Cardiac fibroblast (primary cell): ENCODE measurements at regions not wholly inside any gene's neighbourhood (a gene's known extent, or its start where the extent isn't known, plus 50 kb on each side); places are given as distances from the start of the nearest gene placed in this dataset.

Experiments used
- DNase-seq, 2 donors: peaks; one replicate each; pipeline versions ENCODE4 v3.0.0 to v3.0.0-alpha.2; 2010; ENCODE audit warnings: low read depth in 2 of 2
- H3K4me3 ChIP-seq, 2 donors: replicated peaks in 1 of 2; 1 replicate in 1 of 2; 2 replicates in 1 of 2; pipeline ENCODE4 v1.5.1; 2011; ENCODE audit warnings: low read depth in 2 of 2, low read length in 2 of 2, mild to moderate bottlenecking in 2 of 2, moderate library complexity in 1 of 2
- CTCF ChIP-seq: IDR thresholded peaks from one replicate; pipeline ENCODE4 v1.5.1; 2011; ENCODE audit warnings: low read depth, mild to moderate bottlenecking, low read length, inconsistent platforms

- no peak for DNase-seq
- TF ChIP-seq CTCF: no peak
- H3K4me3 ChIP-seq: no peak overlapping the region
Observed at GRCh38 chr5:157912621-157913325, 53.8 kb upstream of the CLINT1 start.

GRCh38 chr5:157911568-157911967 lies 52.6 kb upstream of the CLINT1 start:
- H3K4me3 ChIP-seq: no peak overlapping the region
- TF ChIP-seq CTCF: no peak
- no peak for DNase-seq
